ENCODE measurements at regions not wholly inside any gene's neighbourhood (a gene's known extent, or its start where the extent isn't known, plus 50 kb on each side); places are given as distances from the start of the nearest gene placed in this dataset.
"Not testable (repeated sequence)": the region's sequence is repeated elsewhere in the genome, so short reads cannot be mapped to it uniquely, and the experiment has no call there.

- DNase-seq, result no peak
- no peaks in the 10 kb centered on the region for H3K4me1 ChIP-seq
- no peak overlapping the region for H3K27ac ChIP-seq
- H3K36me3 ChIP-seq, result no peaks in the 10 kb centered on the region
- no peak overlapping the region for H3K4me3 ChIP-seq
- no peaks in the 10 kb centered on the region for H3K27me3 ChIP-seq
- no peaks in the 10 kb centered on the region for H3K9me3 ChIP-seq (replicated peaks)
These were observed 184.6 kb upstream of the CMC1 start for GRCh38 chr3:28056806-28057205.

GRCh38 chr3:28057539-28057938 is 183.9 kb upstream of the CMC1 start:
- DNase-seq, result no peak
- Histone ChIP-seq H3K4me3 (no peak overlapping the region), H3K36me3 (no peaks in the 10 kb centered on the region), H3K27ac (no peak overlapping the region), H3K4me1 (no peaks in the 10 kb centered on the region), H3K9me3 (replicated peaks) (no peaks in the 10 kb centered on the region), H3K27me3 (no peaks in the 10 kb centered on the region)

GRCh38 chr3:28059199-28059598 is 182.2 kb upstream of the CMC1 start:
- H3K36me3 ChIP-seq; H3K4me3 ChIP-seq; H3K9me3 ChIP-seq (replicated peaks); H3K27me3 ChIP-seq; DNase-seq; H3K27ac ChIP-seq; H3K4me1 ChIP-seq: not testable (repeated sequence)

- Histone ChIP-seq H3K4me3 (no peak overlapping the region), H3K27ac (no peak overlapping the region), H3K27me3 (no peaks in the 10 kb centered on the region), H3K9me3 (replicated peaks) (no peaks in the 10 kb centered on the region; the same call in 1 of the 2 replicates), H3K4me1 (no peaks in the 10 kb centered on the region), H3K36me3 (no peaks in the 10 kb centered on the region)
- DNase-seq, result no peak
These were observed 175.4 kb upstream of the CMC1 start for GRCh38 chr3:28066020-28066419.

- Histone ChIP-seq H3K27ac (no peak overlapping the region), H3K4me1 (no peaks in the 10 kb centered on the region), H3K27me3 (0 out of 2 replicates have a peak, but pooled peaks cover 3% of the 10 kb centered on the region), H3K9me3 (replicated peaks) (no peaks in the 10 kb centered on the region; the same call in 1 of the 2 replicates), H3K36me3 (no peaks in the 10 kb centered on the region), H3K4me3 (no peak overlapping the region)
- no peak for DNase-seq
These were observed 174.4 kb upstream of the CMC1 start for GRCh38 chr3:28067014-28067413.

- Histone ChIP-seq H3K4me3 (no peak overlapping the region), H3K27ac (no peak overlapping the region), H3K9me3 (replicated peaks) (no peaks in the 10 kb centered on the region; the same call in 1 of the 2 replicates), H3K27me3 (0 out of 2 replicates have a peak, but pooled peaks cover 3% of the 10 kb centered on the region), H3K36me3 (no peaks in the 10 kb centered on the region), H3K4me1 (no peaks in the 10 kb centered on the region)
- no peak for DNase-seq
These were observed 173.1 kb upstream of the CMC1 start for GRCh38 chr3:28068342-28068741.

- Histone ChIP-seq H3K4me1 (no peaks in the 10 kb centered on the region), H3K9me3 (replicated peaks) (no peaks in the 10 kb centered on the region; the same call in 1 of the 2 replicates), H3K4me3 (no peak overlapping the region), H3K27ac (no peak overlapping the region), H3K27me3 (0 out of 2 replicates have a peak, but pooled peaks cover 3% of the 10 kb centered on the region), H3K36me3 (no peaks in the 10 kb centered on the region)
- no peak for DNase-seq
These were observed 172.0 kb upstream of the CMC1 start for GRCh38 chr3:28069438-28069837.

GRCh38 chr3:28076246-28076645 is 165.2 kb upstream of the CMC1 start:
- H3K27me3 ChIP-seq, result 0 out of 2 replicates have a peak, but pooled peaks cover 3% of the 10 kb centered on the region
- no peaks in the 10 kb centered on the region for H3K4me1 ChIP-seq
- no peaks in the 10 kb centered on the region for H3K9me3 ChIP-seq (replicated peaks)
- no peak overlapping the region for H3K27ac ChIP-seq
- no peaks in the 10 kb centered on the region for H3K36me3 ChIP-seq
- DNase-seq, result no peak
- no peak overlapping the region for H3K4me3 ChIP-seq

- Histone ChIP-seq H3K4me1 (no peaks in the 10 kb centered on the region), H3K27me3 (no peaks in the 10 kb centered on the region), H3K4me3 (no peak overlapping the region), H3K9me3 (replicated peaks) (no peaks in the 10 kb centered on the region), H3K36me3 (no peaks in the 10 kb centered on the region), H3K27ac (no peak overlapping the region)
- DNase-seq, result peak; percentile 3
These were observed 163.8 kb upstream of the CMC1 start for GRCh38 chr3:28077572-28077971.

GRCh38 chr3:28078536-28078935 is 162.9 kb upstream of the CMC1 start:
- Histone ChIP-seq H3K27me3 (no peaks in the 10 kb centered on the region), H3K36me3 (no peaks in the 10 kb centered on the region)

GRCh38 chr3:28080716-28081115 is 160.7 kb upstream of the CMC1 start:
- H3K4me3 ChIP-seq, result no peak overlapping the region
- DNase-seq, result no peak
- H3K9me3 ChIP-seq (replicated peaks), result no peaks in the 10 kb centered on the region
- no peaks in the 10 kb centered on the region for H3K36me3 ChIP-seq
- no peak overlapping the region for H3K27ac ChIP-seq
- no peaks in the 10 kb centered on the region for H3K4me1 ChIP-seq
- H3K27me3 ChIP-seq, result no peaks in the 10 kb centered on the region

More at GRCh38 chr3:28078536-28078935, 162.9 kb upstream of the CMC1 start:
- Histone ChIP-seq H3K4me3 (no peak overlapping the region), H3K4me1 (no peaks in the 10 kb centered on the region), H3K9me3 (replicated peaks) (no peaks in the 10 kb centered on the region), H3K27ac (no peak overlapping the region)
- DNase-seq, result no peak

- Histone ChIP-seq H3K9me3 (replicated peaks) (no peaks in the 10 kb centered on the region), H3K27me3 (no peaks in the 10 kb centered on the region), H3K4me3 (no peak overlapping the region), H3K36me3 (no peaks in the 10 kb centered on the region), H3K4me1 (no peaks in the 10 kb centered on the region), H3K27ac (no peak overlapping the region)
- no peak for DNase-seq
These were observed 159.9 kb upstream of the CMC1 start for GRCh38 chr3:28081533-28081947.

- Histone ChIP-seq H3K27me3 (no peaks in the 10 kb centered on the region), H3K36me3 (no peaks in the 10 kb centered on the region), H3K4me3 (no peak overlapping the region), H3K27ac (no peak overlapping the region), H3K4me1 (no peaks in the 10 kb centered on the region), H3K9me3 (replicated peaks) (no peaks in the 10 kb centered on the region)
- no peak for DNase-seq
These were observed 153.8 kb upstream of the CMC1 start for GRCh38 chr3:28087591-28087990.

- H3K9me3 ChIP-seq (replicated peaks), result no peaks in the 10 kb centered on the region
- no peaks in the 10 kb centered on the region for H3K27me3 ChIP-seq
- H3K4me1 ChIP-seq, result no peaks in the 10 kb centered on the region
- H3K36me3 ChIP-seq, result no peaks in the 10 kb centered on the region
- no peak overlapping the region for H3K27ac ChIP-seq
- no peak overlapping the region for H3K4me3 ChIP-seq
- no peak for DNase-seq
These were observed 152.4 kb upstream of the CMC1 start for GRCh38 chr3:28088811-28089526.

GRCh38 chr3:28089527-28089897 is 151.9 kb upstream of the CMC1 start:
- H3K27ac ChIP-seq, result no peak overlapping the region
- no peak for DNase-seq
- H3K36me3 ChIP-seq, result no peaks in the 10 kb centered on the region
- H3K4me1 ChIP-seq, result no peaks in the 10 kb centered on the region
- no peak overlapping the region for H3K4me3 ChIP-seq
- H3K9me3 ChIP-seq (replicated peaks), result no peaks in the 10 kb centered on the region
- no peaks in the 10 kb centered on the region for H3K27me3 ChIP-seq

- H3K36me3 ChIP-seq, result no peaks in the 10 kb centered on the region
- H3K27me3 ChIP-seq, result no peaks in the 10 kb centered on the region
- H3K27ac ChIP-seq, result no peak overlapping the region
- H3K4me3 ChIP-seq, result no peak overlapping the region
- no peak for DNase-seq
- H3K9me3 ChIP-seq (replicated peaks), result peaks cover 3% of the 10 kb centered on the region; the same call in 1 of the 2 replicates
- no peaks in the 10 kb centered on the region for H3K4me1 ChIP-seq
These were observed 142.1 kb upstream of the CMC1 start for GRCh38 chr3:28099296-28099695.
